Heart left ventricle (tissue), 13 donors: ENCODE measurements at regions not wholly inside any gene's neighbourhood (a gene's known extent, or its start where the extent isn't known, plus 50 kb on each side); places are given as distances from the start of the nearest gene placed in this dataset.

Experiments used
- CTCF ChIP-seq, 12 donors: fragments of 200-600 bp; sonication (generic) in 4 of 12; IDR thresholded peaks; one replicate each; pipeline versions ENCODE4 v1.5.0 to v1.8.0; 2018 to 2022; ENCODE audit warnings: antibody characterized with exemption in 12 of 12, mild to moderate bottlenecking in 5 of 12
- POLR2A ChIP-seq, 2 donors: fragments of 450-650 bp; IDR thresholded peaks; one replicate each; pipeline ENCODE4 v1.6.1; 2017; ENCODE audit warnings: antibody characterized with exemption in 2 of 2, mild to moderate bottlenecking in 2 of 2, moderate library complexity in 2 of 2
- donor health status: ischemic (EF 13 %, LVEDD 7.1; RV severe dilation, severe dysfunction).
- donor health status: DM: no; HTN: yes; CAD: no.
- donor health status: DM: no; HTN: no; CAD: no.
- donor health status: ischemic (EF 25% LVEDD 6.9; RV normal size, moderate dysfunction).
- donor health status: ischemic (EF 25% LVEDD 5.7; RV mildly dilated, moderate dysfunction).
- donor health status: ischemic (EF 35%, LVEDD 5.7; RV mildly dilated, moderate dysfunction).
- donor health status: nonischemic (EF 11% LVEDD 7.7; RV severe dilation, severe dysfunction).
- donor health status: DM: yes; HTN: yes; CAD: no.
- donor health status: PGD.
- donor health status: ischemic (EF 29% LVEDD 5.4; RV normal size, mild dysfunction).
- donor health status: nonischemic (EF 23%, LVEDD 6.1; RV moderate dilation, normal function).

GRCh38 chr4:166366012-166366411 lies 493.0 kb downstream of the TLL1 start:
- no peak for TF ChIP-seq CTCF (IDR thresholded peaks at IDR 0.05)
- no peak for TF ChIP-seq POLR2A (IDR thresholded peaks at IDR 0.05)
